ENCODE measurements at regions not wholly inside any gene's neighbourhood (a gene's known extent, or its start where the extent isn't known, plus 50 kb on each side); places are given as distances from the start of the nearest gene placed in this dataset.
"Not testable (repeated sequence)": the region's sequence is repeated elsewhere in the genome, so short reads cannot be mapped to it uniquely, and the experiment has no call there.

DNA sequence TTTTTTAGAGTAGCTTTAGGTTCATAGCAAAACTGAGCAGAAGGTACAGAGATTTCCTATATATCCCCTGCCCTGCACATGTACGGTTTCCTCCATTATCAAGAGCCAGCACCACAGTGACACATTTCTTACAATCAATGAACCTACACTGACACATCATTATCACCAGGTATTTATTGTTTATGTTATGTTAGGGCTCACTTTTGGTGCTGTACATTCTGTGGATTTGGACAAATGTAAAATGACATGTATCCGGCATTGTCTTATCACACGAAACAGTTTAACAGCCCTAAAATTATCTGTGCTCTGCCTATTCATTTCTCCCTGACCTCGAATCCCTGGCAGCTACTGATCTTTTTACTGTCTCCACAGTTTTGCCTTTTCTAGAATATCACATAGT is 93.7 kb upstream of the DPH5 start:
- Histone ChIP-seq H3K23ac (ENCODE audit: low read depth, low read length, poor library complexity) (no peak overlapping the region), H2BK5ac (ENCODE audit: low read length) (no peak overlapping the region), H3K27me3 (ENCODE audit: control insufficient read depth in 3 of 3, insufficient read depth in 3 of 3, low read depth in 1 of 3, low read length in 3 of 3) (no peaks in the 10 kb centered on the region), H3K18ac (ENCODE audit: low read length) (no peak overlapping the region), H2AK5ac (ENCODE audit: low read depth, low read length) (no peak overlapping the region), H3K79me1 (ENCODE audit: low read depth, low read length) (no peaks in the 10 kb centered on the region), H3K4me3 (ENCODE audit: low read length in 2 of 2) (no peak overlapping the region), H3K9me3 (replicated peaks in 1 of 2; ENCODE audit: control insufficient read depth in 2 of 2, insufficient read depth in 1 of 2, low read depth in 1 of 2, low read length in 2 of 2) (no peaks in the 10 kb centered on the region), H3K14ac (ENCODE audit: low read length) (no peak overlapping the region), H3K4me1 (ENCODE audit: control insufficient read depth in 2 of 2, insufficient read depth in 1 of 2, low read depth in 1 of 2, low read length in 2 of 2) (no peaks in the 10 kb centered on the region), H4K91ac (ENCODE audit: low read depth, low read length, poor library complexity) (no peak overlapping the region), H3K4me2 (ENCODE audit: insufficient read depth, low read length, poor library complexity, severe bottlenecking) (no peak overlapping the region), H2BK12ac (ENCODE audit: low read length) (no peak overlapping the region), H2BK120ac (ENCODE audit: low read depth, low read length) (no peak overlapping the region), H3K4ac (ENCODE audit: low read length) (no peak overlapping the region), H3K9ac (ENCODE audit: low read depth, low read length, poor library complexity) (no peak overlapping the region), H3K36me3 (replicated peaks in 1 of 2; ENCODE audit: control insufficient read depth in 2 of 2, insufficient read depth in 2 of 2, low read length in 2 of 2) (no peaks in the 10 kb centered on the region), H2AFZ (ENCODE audit: low read length) (no peak overlapping the region), H3K27ac (replicated peaks; ENCODE audit: low read length) (no peak overlapping the region), H4K8ac (ENCODE audit: low read depth, low read length) (no peak overlapping the region), H2BK15ac (ENCODE audit: low read length) (no peak overlapping the region)
- no CpG with 5 or more reads among the region's 4 CpGs for WGBS, 2 donors (ENCODE audit: extremely low coverage in 2 of 2, insufficient read length in 2 of 2, insufficient replicate concordance in 1 of 2)
- DNase-seq (ENCODE audit: low spot score) = no peak

- Histone ChIP-seq H2AK5ac (ENCODE audit: low read depth, low read length) (no peak overlapping the region), H2BK15ac (ENCODE audit: low read length) (no peak overlapping the region), H3K4me3 (ENCODE audit: low read length in 2 of 2) (no peak overlapping the region), H3K9ac (ENCODE audit: low read depth, low read length, poor library complexity) (no peak overlapping the region), H4K91ac (ENCODE audit: low read depth, low read length, poor library complexity) (no peak overlapping the region), H2BK12ac (ENCODE audit: low read length) (no peak overlapping the region), H3K36me3 (replicated peaks in 1 of 2; ENCODE audit: control insufficient read depth in 2 of 2, insufficient read depth in 2 of 2, low read length in 2 of 2) (no peaks in the 10 kb centered on the region), H3K4ac (ENCODE audit: low read length) (no peak overlapping the region), H2AFZ (ENCODE audit: low read length) (peak overlapping the region; percentile 27), H3K79me1 (ENCODE audit: low read depth, low read length) (no peaks in the 10 kb centered on the region), H2BK5ac (ENCODE audit: low read length) (no peak overlapping the region), H4K8ac (ENCODE audit: low read depth, low read length) (no peak overlapping the region), H3K9me3 (replicated peaks in 1 of 2; ENCODE audit: control insufficient read depth in 2 of 2, insufficient read depth in 1 of 2, low read depth in 1 of 2, low read length in 2 of 2) (no peaks in the 10 kb centered on the region), H3K4me1 (ENCODE audit: control insufficient read depth in 2 of 2, insufficient read depth in 1 of 2, low read depth in 1 of 2, low read length in 2 of 2) (peaks cover 0 to 3% of the 10 kb centered on the region in 2 donors), H3K23ac (ENCODE audit: low read depth, low read length, poor library complexity) (no peak overlapping the region), H2BK120ac (ENCODE audit: low read depth, low read length) (no peak overlapping the region), H3K14ac (ENCODE audit: low read length) (no peak overlapping the region), H3K4me2 (ENCODE audit: insufficient read depth, low read length, poor library complexity, severe bottlenecking) (no peak overlapping the region), H3K27me3 (ENCODE audit: control insufficient read depth in 3 of 3, insufficient read depth in 3 of 3, low read depth in 1 of 3, low read length in 3 of 3) (no peaks in the 10 kb centered on the region), H3K18ac (ENCODE audit: low read length) (no peak overlapping the region), H3K27ac (replicated peaks; ENCODE audit: low read length) (no peak overlapping the region)
- no peak for DNase-seq (ENCODE audit: low spot score)
- no CpG with 5 or more reads among the region's 3 CpGs for WGBS, 2 donors (ENCODE audit: extremely low coverage in 2 of 2, insufficient read length in 2 of 2, insufficient replicate concordance in 1 of 2)
Observed at GRCh38 chr1:101116006-101116405, 90.4 kb upstream of the DPH5 start.

- no peak overlapping the region for H3K4me3 ChIP-seq (ENCODE audit: low read length in 2 of 2)
- H4K91ac ChIP-seq (ENCODE audit: low read depth, low read length, poor library complexity) = no peak overlapping the region
- H3K23ac ChIP-seq (ENCODE audit: low read depth, low read length, poor library complexity) = no peak overlapping the region
- H3K4ac ChIP-seq (ENCODE audit: low read length) = no peak overlapping the region
- H3K18ac ChIP-seq (ENCODE audit: low read length) = no peak overlapping the region
- H4K8ac ChIP-seq (ENCODE audit: low read depth, low read length) = no peak overlapping the region
- H2BK15ac ChIP-seq (ENCODE audit: low read length) = no peak overlapping the region
- H3K27ac ChIP-seq (replicated peaks; ENCODE audit: low read length) = no peak overlapping the region
- H3K27me3 ChIP-seq (ENCODE audit: control insufficient read depth in 3 of 3, insufficient read depth in 3 of 3, low read depth in 1 of 3, low read length in 3 of 3) = no peaks in the 10 kb centered on the region
- H3K14ac ChIP-seq (ENCODE audit: low read length) = no peak overlapping the region
- H2BK12ac ChIP-seq (ENCODE audit: low read length) = no peak overlapping the region
- no peaks in the 10 kb centered on the region for H3K36me3 ChIP-seq (replicated peaks in 1 of 2; ENCODE audit: control insufficient read depth in 2 of 2, insufficient read depth in 2 of 2, low read length in 2 of 2)
- no peak overlapping the region for H3K9ac ChIP-seq (ENCODE audit: low read depth, low read length, poor library complexity)
- H2AFZ ChIP-seq (ENCODE audit: low read length) = no peak overlapping the region
- no peak overlapping the region for H2AK5ac ChIP-seq (ENCODE audit: low read depth, low read length)
- H3K9me3 ChIP-seq (replicated peaks in 1 of 2; ENCODE audit: control insufficient read depth in 2 of 2, insufficient read depth in 1 of 2, low read depth in 1 of 2, low read length in 2 of 2) = no peaks in the 10 kb centered on the region
- H2BK5ac ChIP-seq (ENCODE audit: low read length) = no peak overlapping the region
- DNase-seq (ENCODE audit: low spot score) = no peak
- no peak overlapping the region for H3K4me2 ChIP-seq (ENCODE audit: insufficient read depth, low read length, poor library complexity, severe bottlenecking)
- H3K4me1 ChIP-seq (ENCODE audit: control insufficient read depth in 2 of 2, insufficient read depth in 1 of 2, low read depth in 1 of 2, low read length in 2 of 2) = peaks cover 0 to 3% of the 10 kb centered on the region in 2 donors
- no CpG with 5 or more reads among the region's 1 CpG for WGBS, 2 donors (ENCODE audit: extremely low coverage in 2 of 2, insufficient read length in 2 of 2, insufficient replicate concordance in 1 of 2)
- H3K79me1 ChIP-seq (ENCODE audit: low read depth, low read length) = no peaks in the 10 kb centered on the region
- H2BK120ac ChIP-seq (ENCODE audit: low read depth, low read length) = no peak overlapping the region
Observed at GRCh38 chr1:101115112-101115511, 89.5 kb upstream of the DPH5 start.

DNA sequence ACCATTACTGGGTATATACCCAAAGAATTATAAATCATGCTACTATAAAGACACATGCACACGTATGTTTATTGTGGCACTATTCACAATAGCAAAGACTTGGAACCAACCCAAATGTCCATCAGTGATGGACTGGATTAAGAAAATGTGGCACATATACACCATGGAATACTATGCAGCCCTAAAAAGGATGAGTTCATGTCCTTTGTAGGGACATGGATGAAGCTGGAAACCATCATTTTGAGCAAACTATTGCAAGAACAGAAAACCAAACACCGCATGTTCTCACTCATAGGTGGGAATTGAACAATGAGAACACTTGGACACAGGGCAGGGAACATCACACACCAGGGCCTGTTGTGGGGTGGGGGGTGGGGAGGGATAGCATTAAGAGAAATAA is 88.5 kb upstream of the DPH5 start:
- not testable (repeated sequence) for H3K4me1 ChIP-seq (ENCODE audit: control insufficient read depth in 2 of 2, insufficient read depth in 1 of 2, low read depth in 1 of 2, low read length in 2 of 2); H2AK5ac ChIP-seq (ENCODE audit: low read depth, low read length); H3K23ac ChIP-seq (ENCODE audit: low read depth, low read length, poor library complexity); H2AFZ ChIP-seq (ENCODE audit: low read length); H3K9ac ChIP-seq (ENCODE audit: low read depth, low read length, poor library complexity); H3K79me1 ChIP-seq (ENCODE audit: low read depth, low read length); DNase-seq (ENCODE audit: low spot score); H3K36me3 ChIP-seq (replicated peaks in 1 of 2; ENCODE audit: control insufficient read depth in 2 of 2, insufficient read depth in 2 of 2, low read length in 2 of 2); H4K91ac ChIP-seq (ENCODE audit: low read depth, low read length, poor library complexity); H3K14ac ChIP-seq (ENCODE audit: low read length); H3K4me3 ChIP-seq (ENCODE audit: low read length in 2 of 2); H2BK15ac ChIP-seq (ENCODE audit: low read length); H4K8ac ChIP-seq (ENCODE audit: low read depth, low read length); H2BK12ac ChIP-seq (ENCODE audit: low read length); H3K18ac ChIP-seq (ENCODE audit: low read length); H3K9me3 ChIP-seq (replicated peaks in 1 of 2; ENCODE audit: control insufficient read depth in 2 of 2, insufficient read depth in 1 of 2, low read depth in 1 of 2, low read length in 2 of 2); H3K27ac ChIP-seq (replicated peaks; ENCODE audit: low read length); H2BK120ac ChIP-seq (ENCODE audit: low read depth, low read length); H3K4ac ChIP-seq (ENCODE audit: low read length); H3K27me3 ChIP-seq (ENCODE audit: control insufficient read depth in 3 of 3, insufficient read depth in 3 of 3, low read depth in 1 of 3, low read length in 3 of 3); H2BK5ac ChIP-seq (ENCODE audit: low read length); H3K4me2 ChIP-seq (ENCODE audit: insufficient read depth, low read length, poor library complexity, severe bottlenecking)
- WGBS, 2 donors (ENCODE audit: extremely low coverage in 2 of 2, insufficient read length in 2 of 2, insufficient replicate concordance in 1 of 2) = no CpG with 5 or more reads among the region's 2 CpGs
